Adrenal gland (tissue), 5 donors: ENCODE measurements at regions not wholly inside any gene's neighbourhood (a gene's known extent, or its start where the extent isn't known, plus 50 kb on each side); places are given as distances from the start of the nearest gene placed in this dataset.

ENCODE experiments used
- POLR2A ChIP-seq, 2 donors: fragments of 450-650 bp; IDR thresholded peaks; one replicate each; pipeline ENCODE4 v1.6.1; 2017; ENCODE audit warnings: antibody characterized with exemption in 2 of 2, mild to moderate bottlenecking in 2 of 2, moderate library complexity in 1 of 2
- TF ChIP-seq, protein P1 (sequence below), 6 experiments: fragments of 450-650 bp in 4 of 6; fragments of 200-600 bp in 2 of 6; sonication (generic) in 1 of 6; IDR thresholded peaks; 1 replicate in 5 of 6; 2 replicates in 1 of 6; pipeline versions ENCODE4 v1.5.1 to v1.8.0; 2016 to 2021; ENCODE audit warnings: antibody characterized with exemption in 6 of 6, mild to moderate bottlenecking in 2 of 6, moderate library complexity in 1 of 6
- donor health status: DM: no; HTN: no; CAD: no.

DNA sequence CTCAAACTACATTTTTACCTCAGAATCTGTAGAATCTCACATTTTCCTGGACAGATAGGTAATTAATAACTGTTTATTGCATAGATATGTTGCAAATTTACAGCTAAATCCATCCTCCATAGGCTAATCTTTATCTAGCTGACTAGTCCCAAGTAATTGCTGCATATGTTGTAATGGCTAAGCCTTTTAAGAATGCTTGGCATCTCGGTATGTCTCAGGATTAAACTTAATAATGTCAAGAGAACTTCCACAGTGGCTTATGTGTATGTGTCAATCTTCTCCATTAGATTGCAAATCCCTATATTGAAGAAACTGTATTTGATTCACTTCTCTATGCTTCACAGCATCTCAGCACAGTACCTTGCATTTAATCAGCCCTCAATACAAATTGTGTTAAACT, 131.9 kb downstream of the PRDM9 start:
- TF ChIP-seq, protein P1, sequence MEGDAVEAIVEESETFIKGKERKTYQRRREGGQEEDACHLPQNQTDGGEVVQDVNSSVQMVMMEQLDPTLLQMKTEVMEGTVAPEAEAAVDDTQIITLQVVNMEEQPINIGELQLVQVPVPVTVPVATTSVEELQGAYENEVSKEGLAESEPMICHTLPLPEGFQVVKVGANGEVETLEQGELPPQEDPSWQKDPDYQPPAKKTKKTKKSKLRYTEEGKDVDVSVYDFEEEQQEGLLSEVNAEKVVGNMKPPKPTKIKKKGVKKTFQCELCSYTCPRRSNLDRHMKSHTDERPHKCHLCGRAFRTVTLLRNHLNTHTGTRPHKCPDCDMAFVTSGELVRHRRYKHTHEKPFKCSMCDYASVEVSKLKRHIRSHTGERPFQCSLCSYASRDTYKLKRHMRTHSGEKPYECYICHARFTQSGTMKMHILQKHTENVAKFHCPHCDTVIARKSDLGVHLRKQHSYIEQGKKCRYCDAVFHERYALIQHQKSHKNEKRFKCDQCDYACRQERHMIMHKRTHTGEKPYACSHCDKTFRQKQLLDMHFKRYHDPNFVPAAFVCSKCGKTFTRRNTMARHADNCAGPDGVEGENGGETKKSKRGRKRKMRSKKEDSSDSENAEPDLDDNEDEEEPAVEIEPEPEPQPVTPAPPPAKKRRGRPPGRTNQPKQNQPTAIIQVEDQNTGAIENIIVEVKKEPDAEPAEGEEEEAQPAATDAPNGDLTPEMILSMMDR (IDR thresholded peaks at IDR 0.05): no peak
- no peak for TF ChIP-seq POLR2A (IDR thresholded peaks at IDR 0.05)
